GM11168 (cell line): ENCODE measurements at regions not wholly inside any gene's neighbourhood (a gene's known extent, or its start where the extent isn't known, plus 50 kb on each side); places are given as distances from the start of the nearest gene placed in this dataset.
"Not testable (repeated sequence)": the region's sequence is repeated elsewhere in the genome, so short reads cannot be mapped to it uniquely, and the experiment has no call there.

Source experiments
- in situ Hi-C: fragments of 300-500 bp; cut with MboI; formaldehyde crosslinking; loops from one replicate; pipeline ENCODE4 v1.12.0; 2022; ENCODE audit warnings: low sequenced_read_pairs; ENCODE audit not compliant: unreplicated experiment

DNA sequence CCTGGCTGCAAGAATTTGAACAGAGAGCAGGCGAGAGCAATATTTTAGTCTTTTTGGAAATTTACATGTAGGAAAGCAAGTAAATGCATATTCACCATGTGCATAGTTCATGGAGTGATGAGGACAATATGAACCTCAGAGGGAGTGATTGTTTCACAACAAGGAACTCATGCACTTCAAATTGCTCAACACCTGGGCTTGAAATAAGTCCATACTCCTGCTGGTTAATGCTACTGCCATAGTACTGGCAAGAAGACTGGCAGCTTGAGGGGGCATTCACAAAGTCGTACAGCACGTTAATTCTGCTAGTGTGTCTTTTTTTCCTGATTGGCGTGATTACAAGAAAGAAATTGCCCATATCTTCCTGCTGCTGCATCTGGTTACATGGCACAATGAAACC lies 267.6 kb downstream of the PCDH17 start:
- in situ Hi-C loops: no loop called here

GRCh38 chr13:57909833-57910232 lies 278.3 kb downstream of the PCDH17 start:
- in situ Hi-C loops: not testable (repeated sequence)

DNA sequence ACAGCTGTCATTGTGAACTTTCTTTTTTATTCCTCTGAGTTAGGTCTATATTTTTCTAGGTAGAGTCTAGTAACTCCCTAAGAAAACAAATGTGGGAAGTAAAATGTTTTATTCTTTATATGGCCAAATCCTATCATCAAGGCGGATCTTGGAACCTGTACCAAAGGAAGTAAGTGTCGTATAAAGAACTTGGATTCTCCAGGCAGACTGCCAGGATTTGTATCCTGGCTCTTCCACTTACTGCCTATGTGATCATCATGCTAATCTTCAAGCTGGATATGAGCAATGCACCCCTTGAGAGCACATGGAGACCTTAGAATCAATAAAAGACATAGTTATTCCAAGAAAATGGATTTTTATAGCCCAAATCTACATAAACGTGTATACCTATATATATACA lies 286.5 kb downstream of the PCDH17 start:
- in situ Hi-C loops: no loop called here

GRCh38 chr13:57918913-57919312 lies 287.4 kb downstream of the PCDH17 start:
- in situ Hi-C loops: no loop called here

GRCh38 chr13:57925250-57925649 lies 293.7 kb downstream of the PCDH17 start:
- in situ Hi-C loops: no loop called here

DNA sequence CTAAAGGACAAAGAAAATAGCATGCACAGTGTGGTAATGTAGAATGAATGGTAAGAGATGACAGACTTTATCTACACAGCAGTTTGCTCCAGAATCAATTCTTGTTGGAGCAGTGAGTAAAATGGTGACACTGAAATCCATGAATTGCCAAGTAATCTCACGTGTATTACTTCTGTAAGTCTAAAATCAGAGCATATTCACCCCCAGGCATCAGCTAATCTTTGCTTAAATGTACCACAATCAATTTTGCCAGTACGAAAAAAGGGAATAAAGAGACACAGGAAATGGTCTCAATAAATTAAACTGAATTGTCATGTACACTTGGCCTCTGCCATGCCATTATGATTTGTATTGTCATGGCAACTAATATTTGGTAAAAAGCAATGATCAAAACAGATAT lies 294.2 kb downstream of the PCDH17 start:
- in situ Hi-C loops: no loop called here

DNA sequence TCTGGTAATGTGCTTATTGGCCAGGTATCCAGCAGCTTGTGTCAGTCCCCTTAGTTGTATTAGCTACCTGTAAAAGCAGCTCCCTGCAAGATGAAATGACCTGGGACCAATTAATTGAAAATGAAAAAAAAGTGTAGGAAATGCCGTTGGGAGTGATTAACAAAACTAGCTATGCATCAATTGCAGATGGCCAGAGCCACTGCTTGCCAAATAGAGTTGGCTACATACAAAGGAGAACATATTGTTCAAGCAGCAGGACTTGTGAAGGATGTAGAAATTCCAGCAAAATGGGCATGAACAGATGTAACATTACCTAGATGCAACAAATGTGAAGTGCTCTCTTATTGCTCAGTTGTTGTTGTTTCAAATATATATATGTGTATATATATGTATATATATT lies 300.5 kb downstream of the PCDH17 start:
- in situ Hi-C loops: no loop called here

GRCh38 chr13:57933606-57934005 lies 302.1 kb downstream of the PCDH17 start:
- in situ Hi-C loops: no loop called here

- in situ Hi-C loops: no loop called here
These were observed 304.4 kb downstream of the PCDH17 start for GRCh38 chr13:57935965-57936364.

DNA sequence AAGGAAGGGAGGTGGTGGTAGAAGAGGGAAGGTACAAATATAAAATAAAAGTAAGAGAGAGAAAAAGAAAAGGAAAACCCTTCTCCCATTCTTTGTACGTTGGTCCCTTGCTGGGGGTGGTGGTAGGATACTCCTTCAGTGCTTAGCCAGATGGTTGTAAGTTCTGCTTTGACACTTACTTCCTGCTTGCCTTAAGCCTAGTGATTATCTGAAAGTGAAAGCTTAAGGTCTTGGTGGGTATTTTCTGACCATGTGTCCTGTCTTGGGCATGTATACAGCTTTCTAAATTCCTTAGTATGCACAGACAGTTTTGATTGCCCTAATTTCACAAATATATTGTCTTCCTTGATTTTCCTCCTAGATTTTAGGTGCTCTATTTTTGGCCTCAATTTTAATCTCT lies 314.8 kb downstream of the PCDH17 start:
- in situ Hi-C loops: no loop called here

DNA sequence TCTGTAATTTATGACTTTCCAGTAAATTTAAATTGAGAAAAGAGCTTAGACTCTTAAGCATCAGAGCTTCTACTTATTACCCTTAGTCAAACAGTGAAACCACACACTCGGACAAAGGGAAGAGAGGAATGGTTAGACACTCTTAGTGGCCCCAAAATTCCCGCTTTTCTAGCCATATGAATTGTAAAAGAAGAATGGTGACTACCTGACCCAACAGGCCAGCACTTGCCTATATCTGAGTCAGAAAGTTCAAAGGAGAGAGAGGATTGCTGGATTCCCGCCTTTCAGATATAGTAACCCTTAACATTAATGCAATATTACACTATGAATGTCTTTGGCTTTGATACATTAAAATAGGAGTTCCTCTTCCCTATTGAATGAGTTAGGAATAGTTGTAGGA lies 317.3 kb downstream of the PCDH17 start:
- in situ Hi-C loops: no loop called here

DNA sequence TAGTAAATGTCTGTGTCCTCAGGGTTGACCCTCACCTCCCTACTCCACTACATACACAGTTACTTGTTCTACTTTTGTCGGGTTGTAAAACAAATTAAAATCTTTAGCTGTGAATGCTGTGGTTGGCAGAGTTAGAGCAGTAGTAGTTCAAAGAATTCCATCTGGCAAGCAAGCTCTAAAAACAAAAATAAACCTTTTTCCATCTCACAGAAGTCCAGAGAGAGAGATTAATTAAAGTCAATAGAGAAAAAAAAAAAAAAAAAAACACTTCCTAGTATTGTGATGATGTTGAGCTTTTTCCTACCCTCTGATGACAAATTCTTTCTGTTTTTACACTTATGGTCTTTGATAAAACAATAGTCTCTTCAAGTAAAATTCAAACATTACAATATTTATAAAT lies 338.4 kb downstream of the PCDH17 start:
- in situ Hi-C loops: no loop called here

DNA sequence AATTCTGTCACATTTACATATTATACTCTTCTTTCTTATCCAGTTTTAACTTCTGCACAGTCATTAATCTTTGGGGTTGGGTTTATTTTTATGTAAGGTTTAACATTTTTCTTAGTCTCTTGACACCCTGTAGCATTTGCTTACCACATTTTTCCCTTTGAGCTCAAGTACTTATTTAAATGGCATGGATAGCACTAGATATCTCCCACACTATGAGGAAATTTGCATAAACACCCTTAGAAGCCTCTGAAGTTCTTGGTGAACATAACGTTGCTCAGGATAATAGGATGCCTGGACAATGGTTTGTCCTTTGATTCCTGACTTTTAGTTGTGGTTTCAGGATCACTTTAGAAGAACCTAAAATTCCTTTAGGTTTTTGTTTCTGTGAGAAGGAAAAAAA lies 338.9 kb downstream of the PCDH17 start:
- in situ Hi-C loops: no loop called here

- in situ Hi-C loops: no loop called here
These were observed 351.2 kb downstream of the PCDH17 start for GRCh38 chr13:57982782-57983181.

- in situ Hi-C loops: no loop called here
These were observed 356.7 kb downstream of the PCDH17 start for GRCh38 chr13:57988276-57988675.

GRCh38 chr13:57991041-57991440 lies 359.5 kb downstream of the PCDH17 start:
- in situ Hi-C loops: no loop called here

- in situ Hi-C loops: no loop called here
These were observed 360.9 kb downstream of the PCDH17 start for GRCh38 chr13:57992416-57992815.

DNA sequence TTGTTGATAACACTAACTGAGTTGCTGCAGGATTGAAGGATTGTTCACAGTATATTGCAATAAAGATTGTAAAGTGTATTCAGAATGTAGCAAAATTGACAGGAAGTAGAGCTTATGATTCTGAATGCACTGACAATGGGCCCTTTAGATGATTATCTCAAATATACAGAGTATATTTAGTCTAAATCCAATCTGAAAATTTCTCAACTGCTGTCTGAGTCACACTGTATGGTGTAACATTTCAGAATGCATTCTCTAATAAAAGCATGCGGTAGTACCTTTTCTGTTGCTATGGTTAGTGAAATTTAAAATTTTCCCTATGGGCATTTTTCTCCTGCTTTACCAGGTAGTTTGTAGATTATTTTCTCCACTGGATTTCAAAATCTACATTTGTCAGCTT lies 365.2 kb downstream of the PCDH17 start:
- in situ Hi-C loops: no loop called here

DNA sequence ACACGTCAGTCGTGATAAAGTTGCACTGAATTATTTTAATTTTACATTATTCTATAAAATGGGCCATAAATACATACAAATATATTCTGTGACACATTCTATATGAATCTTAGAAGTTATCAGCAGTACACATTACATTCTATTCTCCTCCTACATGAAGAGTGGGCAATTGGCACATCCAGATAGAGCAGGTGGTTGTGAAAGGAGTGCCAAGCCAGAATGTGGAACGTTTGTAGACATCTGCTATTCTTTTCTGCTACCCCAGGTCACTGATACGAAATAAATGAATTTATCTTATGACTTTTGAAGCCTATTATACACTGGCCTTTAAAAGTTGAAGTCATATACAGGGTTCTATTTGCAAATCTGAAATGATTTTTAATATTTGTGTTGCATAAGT lies 373.2 kb downstream of the PCDH17 start:
- in situ Hi-C loops: no loop called here

GRCh38 chr13:58018020-58018419 lies 386.5 kb downstream of the PCDH17 start:
- in situ Hi-C loops: no loop called here

DNA sequence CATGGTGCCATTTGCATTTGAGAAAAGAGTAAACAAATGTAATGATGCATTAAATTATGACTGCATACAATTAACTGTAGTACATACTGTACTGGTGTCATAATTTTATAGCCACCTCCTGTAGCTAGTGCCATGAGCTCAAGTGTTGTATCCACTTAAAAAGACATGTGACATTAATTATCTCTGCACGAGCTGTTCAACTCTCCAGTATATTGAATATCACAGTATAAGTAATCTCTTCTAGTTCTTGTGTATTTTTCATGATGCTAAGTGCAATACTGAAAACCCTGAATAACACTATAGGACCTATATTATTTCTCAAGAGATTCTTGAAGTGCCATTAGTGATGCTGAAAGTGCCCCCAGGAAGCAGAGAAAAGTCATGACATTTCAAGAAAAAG lies 387.3 kb downstream of the PCDH17 start:
- in situ Hi-C loops: no loop called here

DNA sequence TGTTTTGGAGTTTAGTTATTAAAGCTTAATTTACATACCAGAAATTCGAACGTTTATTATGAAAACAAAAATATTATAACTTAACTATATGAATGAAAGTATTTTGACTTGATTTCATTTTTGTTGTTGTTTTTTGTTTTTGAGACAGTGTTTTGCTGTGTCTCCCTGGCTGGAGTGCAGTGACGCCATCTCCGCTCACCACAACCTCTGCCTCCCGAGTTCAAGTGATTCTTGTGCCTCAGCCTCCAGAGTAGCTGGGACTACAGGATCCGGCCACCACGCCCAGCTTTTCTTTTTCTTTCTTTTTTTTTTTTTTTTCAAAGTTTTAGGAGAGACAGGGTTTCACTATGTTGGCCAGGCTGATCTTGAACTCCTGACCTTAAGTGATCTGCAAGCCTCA lies 392.6 kb downstream of the PCDH17 start:
- in situ Hi-C loops: no loop called here

DNA sequence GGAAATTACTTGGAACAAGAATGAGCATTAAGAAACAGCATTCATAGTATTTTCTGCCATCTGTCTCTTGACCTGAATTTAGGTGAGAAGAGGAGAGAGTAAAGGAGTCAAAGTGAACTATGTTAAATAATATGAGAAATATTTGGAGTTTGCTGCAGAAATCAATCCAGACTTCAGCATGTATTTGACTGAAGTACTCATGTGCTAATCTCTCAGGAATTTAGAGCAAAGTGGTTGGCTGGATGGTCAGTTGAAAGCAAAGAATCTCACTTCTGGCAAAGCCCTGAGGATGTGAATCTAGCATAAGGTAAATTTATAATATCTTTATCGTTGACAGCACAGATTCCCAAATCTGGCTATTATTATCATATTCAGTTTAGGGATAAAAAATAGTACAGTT lies 394.3 kb downstream of the PCDH17 start:
- in situ Hi-C loops: no loop called here
